OCI-LY1 (cell line): ENCODE measurements at regions not wholly inside any gene's neighbourhood (a gene's known extent, or its start where the extent isn't known, plus 50 kb on each side); places are given as distances from the start of the nearest gene placed in this dataset.

Source experiments
- H2AFZ ChIP-seq: fragments of 200-600 bp; sonication (generic), shearing (Covaris generic); 2 replicates; pipeline ENCODE4 v1.6.0; 2014; ENCODE audit warnings: antibody characterized with exemption, mild to moderate bottlenecking, low read length
- H3F3A ChIP-seq: fragments of 200-600 bp; sonication (generic), shearing (Covaris generic); 2 replicates; pipeline ENCODE4 v1.6.0; 2014; ENCODE audit warnings: mild to moderate bottlenecking, antibody characterized with exemption, low read length, moderate library complexity; ENCODE audit not compliant: insufficient read depth
- H3K27ac ChIP-seq: fragments of 200-600 bp; sonication (generic); 2 replicates; pipeline ENCODE4 v1.5.1; 2014; ENCODE audit warnings: low read length, mixed run types, mild to moderate bottlenecking, low read depth; ENCODE audit not compliant: poor library complexity, severe bottlenecking
- H3K27me3 ChIP-seq: fragments of 200-600 bp; sonication (generic); 2 replicates; pipeline ENCODE4 v1.6.0; 2014; ENCODE audit warnings: antibody characterized with exemption, mild to moderate bottlenecking, low read length, moderate library complexity; ENCODE audit not compliant: insufficient read depth
- H3K36me3 ChIP-seq: fragments of 200-600 bp; sonication (generic); 2 replicates; pipeline ENCODE4 v1.6.1; 2014; ENCODE audit warnings: mild to moderate bottlenecking, antibody characterized with exemption, low read length, moderate library complexity, mixed read lengths; ENCODE audit not compliant: insufficient read depth
- H3K4me1 ChIP-seq: fragments of 200-600 bp; sonication (generic); 2 replicates; pipeline ENCODE4 v1.5.1; 2014; ENCODE audit warnings: mild to moderate bottlenecking, low read length, moderate library complexity; ENCODE audit not compliant: insufficient read depth, severe bottlenecking
- H3K4me2 ChIP-seq: fragments of 200-600 bp; sonication (generic), shearing (Covaris generic); 2 replicates; pipeline ENCODE4 v1.6.1; 2014; ENCODE audit warnings: low read length
- H3K4me3 ChIP-seq: fragments of 200-600 bp; sonication (generic); 2 replicates; pipeline ENCODE4 v1.5.1; 2014; ENCODE audit warnings: low read length, low read depth, mild to moderate bottlenecking, mixed read lengths; ENCODE audit not compliant: poor library complexity, severe bottlenecking
- H3K79me2 ChIP-seq: fragments of 200-600 bp; shearing (Covaris generic); 2 replicates; pipeline ENCODE4 v1.6.1; 2016; ENCODE audit warnings: mixed run types, low read length, mixed read lengths; ENCODE audit not compliant: insufficient read depth
- H3K9ac ChIP-seq: fragments of 200-600 bp; sonication (generic), shearing (Covaris generic); 2 replicates; pipeline ENCODE4 v1.6.1; 2014; ENCODE audit warnings: mild to moderate bottlenecking, low read length, mixed read lengths
- H3K9me2 ChIP-seq: fragments of 200-600 bp; sonication (generic), shearing (Covaris generic); 2 replicates; pipeline ENCODE4 v1.6.1; 2014; ENCODE audit warnings: low read depth, mild to moderate bottlenecking, low read length, mixed read lengths
- H3K9me3 ChIP-seq: fragments of 200-600 bp; shearing (Covaris generic); 2 replicates; pipeline ENCODE4 v1.6.1; 2014; ENCODE audit warnings: low read length, mixed read lengths
- H4K20me1 ChIP-seq: fragments of 200-600 bp; sonication (generic), shearing (Covaris generic); 2 replicates; pipeline ENCODE4 v1.6.0; 2016; ENCODE audit warnings: mild to moderate bottlenecking, low read length; ENCODE audit not compliant: insufficient read depth
- CTCF ChIP-seq: fragments of 200-600 bp; sonication (generic), shearing (Covaris generic); IDR thresholded peaks from 2 replicates; pipeline ENCODE4 v1.5.1; 2017; ENCODE audit warnings: mild to moderate bottlenecking, antibody characterized with exemption, low read length, moderate library complexity, mixed read lengths
- EZH2 ChIP-seq: fragments of 200-600 bp; sonication (generic), shearing (Covaris generic); IDR thresholded peaks from 2 replicates; pipeline ENCODE4 v1.8.0; 2017; ENCODE audit warnings: borderline replicate concordance, mixed run types, mild to moderate bottlenecking, antibody characterized with exemption, low read length, moderate library complexity, mixed read lengths

DNA sequence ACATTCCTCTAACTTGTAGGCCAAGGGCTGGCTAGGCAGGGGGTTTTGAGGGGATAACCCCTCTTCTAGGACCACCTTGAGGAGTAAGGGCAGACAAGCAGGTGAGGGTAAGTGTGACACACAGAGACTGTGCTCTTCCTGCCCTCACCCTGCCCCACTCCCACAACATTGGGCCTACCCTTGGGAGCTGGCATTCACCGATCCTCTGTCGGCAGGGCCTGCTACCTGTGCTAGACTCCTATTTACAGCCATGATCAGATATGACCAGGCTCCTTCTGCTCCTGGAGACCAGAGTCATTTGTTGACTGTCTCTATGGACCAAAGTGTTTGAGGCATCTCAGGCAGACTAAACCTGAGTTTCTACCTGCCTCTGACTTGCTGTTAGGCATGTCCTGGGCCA lies 68.3 kb downstream of the SYF2 start:
- Histone ChIP-seq H3K9me3 (no peaks in the 10 kb centered on the region), H3K27me3 (peaks cover 6% of the 10 kb centered on the region), H2AFZ (no peak overlapping the region), H3K9ac (no peak overlapping the region), H3K79me2 (no peaks in the 10 kb centered on the region), H4K20me1 (no peaks in the 10 kb centered on the region), H3K4me3 (no peak overlapping the region), H3K36me3 (no peaks in the 10 kb centered on the region), H3K9me2 (no peaks in the 10 kb centered on the region), H3F3A (no peaks in the 10 kb centered on the region), H3K27ac (no peak overlapping the region), H3K4me2 (no peak overlapping the region), H3K4me1 (no peaks in the 10 kb centered on the region)
- no peak for TF ChIP-seq EZH2
- TF ChIP-seq CTCF = no peak

GRCh38 chr1:25161981-25162380 lies 70.3 kb downstream of the SYF2 start:
- TF ChIP-seq CTCF (no peak), EZH2 (no peak)
- no peaks in the 10 kb centered on the region for H4K20me1 ChIP-seq
- no peak overlapping the region for H2AFZ ChIP-seq
- H3K9me3 ChIP-seq = no peaks in the 10 kb centered on the region
- no peaks in the 10 kb centered on the region for H3K79me2 ChIP-seq
- H3K27me3 ChIP-seq = peaks cover 6% of the 10 kb centered on the region
- H3K9ac ChIP-seq = no peak overlapping the region
- no peak overlapping the region for H3K4me3 ChIP-seq
- H3K4me1 ChIP-seq = no peaks in the 10 kb centered on the region
- H3F3A ChIP-seq = no peaks in the 10 kb centered on the region
- no peak overlapping the region for H3K27ac ChIP-seq
- no peaks in the 10 kb centered on the region for H3K9me2 ChIP-seq
- H3K36me3 ChIP-seq = no peaks in the 10 kb centered on the region
- H3K4me2 ChIP-seq = no peak overlapping the region

- TF ChIP-seq CTCF (no peak), EZH2 (no peak)
- Histone ChIP-seq H3K79me2 (no peaks in the 10 kb centered on the region), H3K4me3 (no peak overlapping the region), H3F3A (no peaks in the 10 kb centered on the region), H4K20me1 (no peaks in the 10 kb centered on the region), H3K27ac (no peak overlapping the region), H3K4me1 (no peaks in the 10 kb centered on the region), H2AFZ (no peak overlapping the region), H3K27me3 (peaks cover 6% of the 10 kb centered on the region), H3K4me2 (no peak overlapping the region), H3K36me3 (no peaks in the 10 kb centered on the region), H3K9ac (no peak overlapping the region), H3K9me3 (no peaks in the 10 kb centered on the region), H3K9me2 (no peaks in the 10 kb centered on the region)
Measured at GRCh38 chr1:25157846-25158245, 74.5 kb downstream of the SYF2 start.
